H1 (cell line): ENCODE measurements at regions not wholly inside any gene's neighbourhood (a gene's known extent, or its start where the extent isn't known, plus 50 kb on each side); places are given as distances from the start of the nearest gene placed in this dataset.

ENCODE experiments used
- CTCF ChIA-PET: fragments of 300-600 bp; sonication (Branson Sonifier 250); formaldehyde crosslinking; loops from one replicate; lab custom pipeline; 2021; ENCODE audit not compliant: partially characterized antibody; lab: Charles Lee
- POLR2A ChIA-PET: fragments of 300-600 bp; sonication (Branson Sonifier 250); formaldehyde crosslinking; loops from one replicate; lab custom pipeline; 2021; ENCODE audit warnings: inconsistent platforms; ENCODE audit not compliant: partially characterized antibody; lab: Charles Lee
- DNase-seq, 2 experiments: peaks; one replicate each; pipeline versions ENCODE4 v3.0.0 to v3.0.0-alpha.2; 2010 to 2022; ENCODE audit warnings: low spot score in 2 of 2, low read depth in 1 of 2, mixed read lengths in 1 of 2
- FAIRE-seq: peaks from 2 replicates; lab custom pipeline; 2011; peaks lifted over from hg19 to GRCh38; lab: Jason Lieb, UNC
- H2AFZ ChIP-seq: 2 replicates; pipeline ENCODE4 v1.8.1; 2012; ENCODE audit warnings: low read length, inconsistent platforms
- H2AK5ac ChIP-seq: 2 replicates; pipeline ENCODE4 v1.6.1; 2013; ENCODE audit warnings: low read depth, low read length
- H2BK120ac ChIP-seq: replicated peaks from 2 replicates; pipeline ENCODE3; 2013; ENCODE audit warnings: low read depth, low read length, inconsistent platforms
- H2BK12ac ChIP-seq: 2 replicates; pipeline ENCODE4 v1.6.1; 2013; ENCODE audit warnings: low read depth, low read length
- H2BK15ac ChIP-seq: 2 replicates; pipeline ENCODE4 v1.6.1; 2013; ENCODE audit warnings: low read length
- H2BK20ac ChIP-seq: 2 replicates; pipeline ENCODE4 v1.6.1; 2013; ENCODE audit warnings: low read length
- H2BK5ac ChIP-seq: 2 replicates; pipeline ENCODE4 v1.6.1; 2013; ENCODE audit warnings: low read depth, low read length
- H3K14ac ChIP-seq: 2 replicates; pipeline ENCODE4 v1.6.1; 2013; ENCODE audit warnings: inconsistent platforms; ENCODE audit not compliant: insufficient read length
- H3K18ac ChIP-seq: 2 replicates; pipeline ENCODE4 v1.6.1; 2013; ENCODE audit warnings: low read length; ENCODE audit errors: extremely low read depth
- H3K23ac ChIP-seq: 2 replicates; pipeline ENCODE4 v1.6.1; 2013; ENCODE audit warnings: inconsistent platforms; ENCODE audit not compliant: insufficient read length
- H3K23me2 ChIP-seq: 2 replicates; pipeline ENCODE4 v1.6.1; 2013; ENCODE audit warnings: low read depth, low read length
- H3K27ac ChIP-seq: 2 replicates; pipeline ENCODE4 v1.6.1; 2011; ENCODE audit warnings: low read depth, low read length, inconsistent platforms
- H3K27me3 ChIP-seq, 4 experiments: replicated peaks in 1 of 4; 1 replicate in 1 of 4; 2 replicates in 3 of 4; pipeline versions ENCODE4 v1.6.1 to v1.8.1; 2011 to 2013; ENCODE audit warnings: low read length in 3 of 4, mild to moderate bottlenecking in 3 of 4, inconsistent platforms in 2 of 4, mixed read lengths in 2 of 4, moderate library complexity in 1 of 4; ENCODE audit not compliant: control insufficient read depth in 3 of 4, insufficient read depth in 3 of 4; ENCODE audit errors: extremely low read depth in 1 of 4
- H3K36me3 ChIP-seq, 4 experiments: 2 replicates each; pipeline versions ENCODE4 v1.6.1 to v1.8.1; 2011 to 2013; ENCODE audit warnings: mild to moderate bottlenecking in 4 of 4, low read length in 3 of 4, moderate library complexity in 2 of 4, control low read depth in 1 of 4, inconsistent platforms in 1 of 4; ENCODE audit not compliant: insufficient read depth in 4 of 4, control insufficient read depth in 2 of 4
- H3K4ac ChIP-seq: replicated peaks from 2 replicates; pipeline ENCODE3; 2013; ENCODE audit warnings: low read length, low read depth, mixed read lengths, inconsistent platforms; ENCODE audit not compliant: insufficient read length
- H3K4me1 ChIP-seq, 4 experiments: replicated peaks in 1 of 4; 1 replicate in 1 of 4; 2 replicates in 3 of 4; pipeline versions ENCODE4 v1.6.1 to v1.8.1; 2011 to 2013; ENCODE audit warnings: low read length in 3 of 4, inconsistent platforms in 2 of 4, mixed read lengths in 1 of 4; ENCODE audit not compliant: insufficient read depth in 4 of 4, control insufficient read depth in 3 of 4
- H3K4me2 ChIP-seq, 2 experiments: 2 replicates each; pipeline versions ENCODE4 v1.6.1 to v1.8.1; 2011 to 2013; ENCODE audit warnings: low read depth in 2 of 2, low read length in 2 of 2, control low read depth in 1 of 2, inconsistent platforms in 1 of 2, mild to moderate bottlenecking in 1 of 2; ENCODE audit not compliant: insufficient read depth in 1 of 2
- H3K4me3 ChIP-seq, 4 experiments: fragments of 200-600, 300-600 bp in 1 of 4; sonication (generic), shearing (Covaris generic), sonication (Bioruptor Twin) in 1 of 4; 2 replicates each; pipeline versions ENCODE4 v1.5.1 to v1.8.1; 2011 to 2016; ENCODE audit warnings: low read length in 4 of 4, low read depth in 3 of 4, control low read depth in 2 of 4, inconsistent platforms in 2 of 4, mild to moderate bottlenecking in 2 of 4, mixed read lengths in 1 of 4, moderate library complexity in 1 of 4; ENCODE audit not compliant: insufficient read depth in 2 of 4; ENCODE audit errors: extremely low read depth in 1 of 4
- H3K56ac ChIP-seq: replicated peaks from 2 replicates; pipeline ENCODE3; 2013; ENCODE audit warnings: low read depth, mild to moderate bottlenecking, mixed read lengths, low read length, inconsistent platforms; ENCODE audit not compliant: insufficient read length
- H3K79me1 ChIP-seq: 2 replicates; pipeline ENCODE4 v1.6.1; 2013; ENCODE audit warnings: low read depth, low read length, control low read depth
- H3K79me2 ChIP-seq, 2 experiments: 2 replicates each; pipeline versions ENCODE4 v1.6.1 to v1.8.1; 2012 to 2013; ENCODE audit warnings: low read length in 2 of 2, mild to moderate bottlenecking in 2 of 2, inconsistent platforms in 1 of 2; ENCODE audit not compliant: insufficient read depth in 2 of 2, control insufficient read depth in 1 of 2
- H3K9ac ChIP-seq, 4 experiments: replicated peaks in 1 of 4; 1 replicate in 1 of 4; 2 replicates in 3 of 4; pipeline versions ENCODE4 v1.6.1 to v1.8.1; 2011 to 2013; ENCODE audit warnings: low read depth in 3 of 4, low read length in 3 of 4, control low read depth in 2 of 4, mild to moderate bottlenecking in 2 of 4, moderate library complexity in 2 of 4, inconsistent platforms in 1 of 4; ENCODE audit errors: extremely low read depth in 1 of 4
- H3K9me3 ChIP-seq, 2 experiments: 2 replicates each; pipeline versions ENCODE4 v1.6.1 to v1.8.1; 2012 to 2013; ENCODE audit warnings: mild to moderate bottlenecking in 2 of 2, moderate library complexity in 2 of 2, control low read depth in 1 of 2, inconsistent platforms in 1 of 2, low read depth in 1 of 2, low read length in 1 of 2, mixed read lengths in 1 of 2; ENCODE audit not compliant: insufficient read depth in 2 of 2
- H4K20me1 ChIP-seq, 2 experiments: replicated peaks in 1 of 2; 2 replicates each; pipeline versions ENCODE3 to v1.8.1; 2011 to 2013; ENCODE audit warnings: inconsistent platforms in 2 of 2, low read length in 2 of 2, mild to moderate bottlenecking in 1 of 2; ENCODE audit not compliant: insufficient read depth in 2 of 2, control insufficient read depth in 1 of 2
- H4K5ac ChIP-seq: 2 replicates; pipeline ENCODE4 v1.6.1; 2013; ENCODE audit warnings: low read length, low read depth, mixed read lengths, inconsistent platforms; ENCODE audit not compliant: insufficient read length
- H4K8ac ChIP-seq: 2 replicates; pipeline ENCODE4 v1.8.0; 2013; ENCODE audit warnings: mild to moderate bottlenecking, moderate library complexity, low read length, inconsistent platforms; ENCODE audit not compliant: insufficient read depth; ENCODE audit errors: extremely low read depth
- H4K91ac ChIP-seq: replicated peaks from 2 replicates; pipeline ENCODE3; 2013; ENCODE audit warnings: low read length, mixed read lengths, inconsistent platforms; ENCODE audit not compliant: insufficient read length
- ASH2L ChIP-seq: fragments of 200-600, 300-600 bp; sonication (generic); IDR thresholded peaks from one replicate; pipeline ENCODE4 v1.7.1; 2017; ENCODE audit warnings: low read length
- BRCA1 ChIP-seq: IDR thresholded peaks from 2 replicates; pipeline ENCODE4 v1.6.1; 2012; ENCODE audit warnings: low read depth, low read length, improper control_type of control experiment
- CREB1 ChIP-seq: IDR thresholded peaks from 2 replicates; pipeline ENCODE4 v1.6.1; 2012; ENCODE audit warnings: inconsistent platforms
- CTBP2 ChIP-seq: IDR thresholded peaks from 2 replicates; pipeline ENCODE4 v1.7.0; 2011; ENCODE audit warnings: borderline replicate concordance, mild to moderate bottlenecking, moderate library complexity, mixed read lengths, low read length; ENCODE audit not compliant: insufficient read depth, insufficient read length
- EZH2 ChIP-seq: fragments of 200-600 bp; sonication (generic); IDR thresholded peaks from 2 replicates; pipeline ENCODE4 v1.7.1; 2012; ENCODE audit warnings: low read depth, mild to moderate bottlenecking, moderate library complexity, low read length, inconsistent platforms; ENCODE audit not compliant: severe bottlenecking
- JUN ChIP-seq: IDR thresholded peaks from 2 replicates; pipeline ENCODE4 v1.6.1; 2011; ENCODE audit warnings: low read depth, mild to moderate bottlenecking, improper control_type of control experiment, low read length
- KDM5A ChIP-seq: fragments of 200-600 bp; IDR thresholded peaks from 2 replicates; pipeline ENCODE4 v1.7.1; 2012; ENCODE audit warnings: mild to moderate bottlenecking, low read length, inconsistent platforms, mixed read lengths
- PHF8 ChIP-seq: fragments of 200-600 bp; sonication (generic); conservative IDR thresholded peaks from 2 replicates; pipeline ENCODE4 v1.7.1; 2012; ENCODE audit warnings: low read depth, mild to moderate bottlenecking, inconsistent platforms, low read length, moderate library complexity
- POU5F1 ChIP-seq: IDR thresholded peaks from 2 replicates; pipeline ENCODE4 v1.6.1; 2011; ENCODE audit warnings: low read depth, mild to moderate bottlenecking, low read length, moderate library complexity
- RAD21 ChIP-seq, 2 experiments: IDR thresholded peaks in 1 of 2; conservative IDR thresholded peaks in 1 of 2; 2 replicates each; pipeline ENCODE4 v1.6.1; 2011; ENCODE audit warnings: low read depth in 2 of 2, low read length in 2 of 2, improper control_type of control experiment in 1 of 2, inconsistent platforms in 1 of 2, mild to moderate bottlenecking in 1 of 2, moderate library complexity in 1 of 2
- RNF2 ChIP-seq: fragments of 200-900, 300-1000 bp; sonication (generic); IDR thresholded peaks from 2 replicates; pipeline ENCODE4 v1.7.1; 2016; ENCODE audit warnings: borderline replicate concordance, low read depth, mild to moderate bottlenecking, antibody characterized with exemption, low read length; ENCODE audit not compliant: poor library complexity, severe bottlenecking; ENCODE audit errors: missing control alignments
- SAP30 ChIP-seq: fragments of 300-600 bp; sonication (generic); IDR thresholded peaks from 2 replicates; pipeline ENCODE4 v1.7.1; 2012; ENCODE audit warnings: low read length, moderate library complexity, mild to moderate bottlenecking, inconsistent platforms; ENCODE audit not compliant: insufficient read depth, insufficient replicate concordance
- SP4 ChIP-seq: IDR thresholded peaks from 2 replicates; pipeline ENCODE4 v1.6.1; 2012; ENCODE audit warnings: low read length, inconsistent platforms
- SUZ12 ChIP-seq: fragments of 200-600 bp; sonication (generic); IDR thresholded peaks from 2 replicates; pipeline ENCODE4 v1.6.1; 2012; ENCODE audit warnings: mild to moderate bottlenecking, inconsistent platforms, low read length, moderate library complexity, mixed read lengths
- TAF1 ChIP-seq: IDR thresholded peaks from 2 replicates; pipeline ENCODE4 v1.6.1; 2011; ENCODE audit warnings: mild to moderate bottlenecking, low read depth, low read length
- WGBS, 2 experiments: shearing (Covaris generic) in 1 of 2; methylation state at CpG; one replicate each; pipeline versions ENCODE4 v1.1.6 to v1.1.7; 2013 to 2015; ENCODE audit warnings: low lambda C conversion rate in 2 of 2, mixed read lengths in 2 of 2, inconsistent platforms in 1 of 2, low coverage in 1 of 2, missing lambda C conversion rate in 1 of 2; ENCODE audit not compliant: insufficient replicate concordance in 2 of 2, insufficient coverage in 1 of 2, insufficient read length in 1 of 2; ENCODE audit errors: extremely low coverage in 1 of 2, missing lambda C conversion rate in 1 of 2; 5-methylcytosine and 5-hydroxymethylcytosine counted together

DNA sequence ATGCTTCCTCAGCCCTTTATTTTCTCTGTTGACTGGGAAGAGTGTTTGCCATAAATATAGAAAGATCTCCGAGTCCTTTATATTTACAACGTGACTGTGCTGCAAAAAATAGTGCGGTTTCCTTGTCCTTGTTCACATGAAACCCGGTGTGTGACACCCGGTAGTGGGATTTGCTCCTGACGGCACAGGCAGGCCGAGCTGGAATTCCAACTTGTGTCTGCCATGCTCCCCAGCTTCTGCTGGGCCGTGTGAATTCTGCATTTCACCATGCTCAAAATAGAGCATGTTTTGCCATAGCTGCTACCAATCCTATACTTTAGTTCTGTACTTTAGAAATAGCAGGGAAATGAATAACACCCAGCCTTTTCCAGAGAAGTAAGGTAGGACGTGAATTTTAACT lies 60.3 kb upstream of the PDE10A start:
- no peak overlapping the region for H3K4me3 ChIP-seq
- no peak for FAIRE-seq
- H3K18ac ChIP-seq, result no peak overlapping the region
- TF ChIP-seq KDM5A, result no peak
- no peak for TF ChIP-seq SAP30
- no peak for TF ChIP-seq TAF1
- no peak for TF ChIP-seq PHF8
- TF ChIP-seq SP4, result no peak
- no peak for TF ChIP-seq RAD21 (IDR thresholded peaks at IDR 0.05 in 1 of 2, conservative IDR thresholded peaks at IDR 0.05 in 1 of 2; ENCODE audit: low read depth in 2 of 2, low read length in 2 of 2)
- no peak for TF ChIP-seq SUZ12
- TF ChIP-seq JUN, result no peak
- no peak for TF ChIP-seq POU5F1
- TF ChIP-seq BRCA1, result no peak
- TF ChIP-seq ASH2L, result no peak
- no peak for TF ChIP-seq CTBP2
- no peak for TF ChIP-seq EZH2
- TF ChIP-seq RNF2, result no peak
- no peak for TF ChIP-seq CREB1
- H3K23me2 ChIP-seq, result no peaks in the 10 kb centered on the region
- H3K56ac ChIP-seq, result no peak overlapping the region
- POLR2A ChIA-PET, result no interaction called here
- no peak overlapping the region for H4K91ac ChIP-seq
- no peaks in the 10 kb centered on the region for H3K79me2 ChIP-seq
- no peak overlapping the region for H2BK12ac ChIP-seq
- no peaks in the 10 kb centered on the region for H3K27me3 ChIP-seq
- no peak overlapping the region for H3K27ac ChIP-seq
- no peak overlapping the region for H3K14ac ChIP-seq
- DNase-seq, result no peak
- H3K79me1 ChIP-seq, result no peaks in the 10 kb centered on the region
- CTCF ChIA-PET, result interaction anchor here (0.9 to 1.7 kb wide), 4 partner anchors 9 to 118 kb away, joined by 3 to 5 read pairs (median 4); no protein-coding TSS in a partner anchor
- H3K9ac ChIP-seq, result no peak overlapping the region
- no peaks in the 10 kb centered on the region for H3K9me3 ChIP-seq
- no peak overlapping the region for H3K4ac ChIP-seq
- no peak overlapping the region for H3K4me2 ChIP-seq
- H4K20me1 ChIP-seq, result no peaks in the 10 kb centered on the region
- no peak overlapping the region for H2BK15ac ChIP-seq
- H2BK120ac ChIP-seq, result no peak overlapping the region
- no peak overlapping the region for H4K5ac ChIP-seq
- no peak overlapping the region for H2BK5ac ChIP-seq
- no peak overlapping the region for H2AK5ac ChIP-seq
- no peak overlapping the region for H4K8ac ChIP-seq
- 76% methylated on average over 9 of the region's 9 CpGs; no CpG with 5 or more reads in 1 of the 2 experiments for WGBS, 2 experiments
- peaks cover 0 to 3% (median 2%) of the 10 kb centered on the region in 4 experiments; a peak in 3 of 7 replicates for H3K4me1 ChIP-seq
- no peak overlapping the region for H3K23ac ChIP-seq
- no peaks in the 10 kb centered on the region for H3K36me3 ChIP-seq
- H2AFZ ChIP-seq, result peak overlapping the region; percentile 29; the same call in 1 of the 2 replicates
- no peak overlapping the region for H2BK20ac ChIP-seq
